ENCODE measurements at regions not wholly inside any gene's neighbourhood (a gene's known extent, or its start where the extent isn't known, plus 50 kb on each side); places are given as distances from the start of the nearest gene placed in this dataset.

- peaks cover 2% of the 10 kb centered on the region for H3K9me3 Mint-ChIP-seq (ENCODE audit: unreplicated experiment)
- BruUV-seq (replicated peaks), result no TSS peak
Measured at GRCh38 chrX:120750381-120750780, 120.5 kb upstream of the C1GALT1C1 start.

GRCh38 chrX:120749141-120749846, 119.4 kb upstream of the C1GALT1C1 start:
- Histone ChIP-seq H3K27me3 (replicated peaks; ENCODE audit: control insufficient read depth, insufficient read depth, low read length) (no peaks in the 10 kb centered on the region), H3K4me3 (ENCODE audit: low read depth, low read length) (no peak overlapping the region), H3K4me1 (no peaks in the 10 kb centered on the region), H3K9me3 (no peaks in the 10 kb centered on the region), H3K36me3 (ENCODE audit: control insufficient read depth, insufficient read depth, low read length) (no peaks in the 10 kb centered on the region)
- intact Hi-C loops (cut with micrococcal nuclease; ENCODE audit: unreplicated experiment), result no loop called here
- no peak overlapping the region for H3K4me3 Mint-ChIP-seq (ENCODE audit: unreplicated experiment)
- TF ChIP-seq CTCF (IDR thresholded peaks at IDR 0.05; ENCODE audit: insufficient read depth in 1 of 2, low read depth in 1 of 2, low read length in 1 of 2, severe bottlenecking in 1 of 2, unreplicated experiment in 1 of 2), result no peak
- H3K36me3 Mint-ChIP-seq (ENCODE audit: insufficient read depth, unreplicated experiment), result no peaks in the 10 kb centered on the region
- no TSS peak for BruUV-seq (replicated peaks)
- H3K27ac Mint-ChIP-seq (ENCODE audit: unreplicated experiment), result no peak overlapping the region
- no peaks in the 10 kb centered on the region for H3K27me3 Mint-ChIP-seq (ENCODE audit: insufficient read depth, unreplicated experiment)
- no peak for DNase-seq
- ChIA-PET CTCF (no interaction called here), POLR2A (no interaction called here)
- peaks cover 10% of the 10 kb centered on the region for H3K9me3 Mint-ChIP-seq (ENCODE audit: unreplicated experiment)
- peaks cover 6% of the 10 kb centered on the region for H3K4me1 Mint-ChIP-seq (ENCODE audit: low read depth, unreplicated experiment)

More at GRCh38 chrX:120750381-120750780, 120.5 kb upstream of the C1GALT1C1 start:
- CTCF ChIA-PET, result no interaction called here
- H3K4me1 Mint-ChIP-seq (ENCODE audit: low read depth, unreplicated experiment), result peaks cover 13% of the 10 kb centered on the region
- no peak for TF ChIP-seq CTCF (IDR thresholded peaks at IDR 0.05; ENCODE audit: insufficient read depth in 1 of 2, low read depth in 1 of 2, low read length in 1 of 2, severe bottlenecking in 1 of 2, unreplicated experiment in 1 of 2)
- Histone ChIP-seq H3K4me1 (no peaks in the 10 kb centered on the region), H3K4me3 (ENCODE audit: low read depth, low read length) (no peak overlapping the region), H3K36me3 (ENCODE audit: control insufficient read depth, insufficient read depth, low read length) (no peaks in the 10 kb centered on the region), H3K27me3 (replicated peaks; ENCODE audit: control insufficient read depth, insufficient read depth, low read length) (no peaks in the 10 kb centered on the region), H3K9me3 (no peaks in the 10 kb centered on the region)
- H3K27ac Mint-ChIP-seq (ENCODE audit: unreplicated experiment), result no peak overlapping the region
- no peak for DNase-seq
- no peaks in the 10 kb centered on the region for H3K36me3 Mint-ChIP-seq (ENCODE audit: insufficient read depth, unreplicated experiment)
- POLR2A ChIA-PET, result no interaction called here
- no peak overlapping the region for H3K4me3 Mint-ChIP-seq (ENCODE audit: unreplicated experiment)
- no peaks in the 10 kb centered on the region for H3K27me3 Mint-ChIP-seq (ENCODE audit: insufficient read depth, unreplicated experiment)
- intact Hi-C loops (cut with micrococcal nuclease; ENCODE audit: unreplicated experiment), result no loop called here

GRCh38 chrX:120746153-120746552, 116.3 kb upstream of the C1GALT1C1 start:
- ChIA-PET POLR2A (no interaction called here), CTCF (no interaction called here)
- DNase-seq, result no peak
- BruUV-seq (replicated peaks), result no TSS peak
- peaks cover 6% of the 10 kb centered on the region for H3K4me1 Mint-ChIP-seq (ENCODE audit: low read depth, unreplicated experiment)
- no peaks in the 10 kb centered on the region for H3K36me3 ChIP-seq (ENCODE audit: control insufficient read depth, insufficient read depth, low read length)
- no peaks in the 10 kb centered on the region for H3K4me1 ChIP-seq
- H3K4me3 ChIP-seq (ENCODE audit: low read depth, low read length), result no peak overlapping the region
- no peak for TF ChIP-seq CTCF (IDR thresholded peaks at IDR 0.05; ENCODE audit: insufficient read depth in 1 of 2, low read depth in 1 of 2, low read length in 1 of 2, severe bottlenecking in 1 of 2, unreplicated experiment in 1 of 2)
- no peaks in the 10 kb centered on the region for H3K27me3 Mint-ChIP-seq (ENCODE audit: insufficient read depth, unreplicated experiment)
- no peaks in the 10 kb centered on the region for H3K9me3 ChIP-seq
- no peaks in the 10 kb centered on the region for H3K36me3 Mint-ChIP-seq (ENCODE audit: insufficient read depth, unreplicated experiment)
- peaks cover 10% of the 10 kb centered on the region for H3K9me3 Mint-ChIP-seq (ENCODE audit: unreplicated experiment)
- no peaks in the 10 kb centered on the region for H3K27me3 ChIP-seq (replicated peaks; ENCODE audit: control insufficient read depth, insufficient read depth, low read length)
- intact Hi-C loops (cut with micrococcal nuclease; ENCODE audit: unreplicated experiment), result no loop called here
- no peak overlapping the region for H3K27ac Mint-ChIP-seq (ENCODE audit: unreplicated experiment)
- no peak overlapping the region for H3K4me3 Mint-ChIP-seq (ENCODE audit: unreplicated experiment)

Measured in Caco-2 (cell line).